Loucy (cell line): ENCODE measurements at regions not wholly inside any gene's neighbourhood (a gene's known extent, or its start where the extent isn't known, plus 50 kb on each side); places are given as distances from the start of the nearest gene placed in this dataset.

Experiments used
- H2AFZ ChIP-seq: fragments of 200-600 bp; sonication (generic); 2 replicates; pipeline ENCODE4 v1.6.0; 2016; ENCODE audit warnings: antibody characterized with exemption, mild to moderate bottlenecking, low read length, moderate library complexity
- H3F3A ChIP-seq: fragments of 200-600 bp; 2 replicates; pipeline ENCODE4 v1.6.0; 2016; ENCODE audit warnings: antibody characterized with exemption, low read depth, mild to moderate bottlenecking
- H3K27me3 ChIP-seq: fragments of 200-600 bp; sonication (generic); 2 replicates; pipeline ENCODE4 v1.6.1; 2014; ENCODE audit warnings: low read length, mild to moderate bottlenecking; ENCODE audit not compliant: insufficient read depth, poor library complexity, severe bottlenecking
- H3K36me3 ChIP-seq: fragments of 200-600 bp; sonication (generic); 2 replicates; pipeline ENCODE4 v1.6.1; 2016; ENCODE audit warnings: low read length; ENCODE audit not compliant: insufficient read depth
- H3K4me1 ChIP-seq: fragments of 200-600 bp; sonication (generic); 2 replicates; pipeline ENCODE4 v1.5.1; 2014; ENCODE audit warnings: low read length, mild to moderate bottlenecking; ENCODE audit not compliant: insufficient read depth, poor library complexity, severe bottlenecking
- H3K4me2 ChIP-seq: fragments of 200-600 bp; sonication (generic); 2 replicates; pipeline ENCODE4 v1.6.0; 2014; ENCODE audit warnings: antibody characterized with exemption, low read length, low read depth, mild to moderate bottlenecking; ENCODE audit not compliant: poor library complexity, severe bottlenecking
- H3K4me3 ChIP-seq: fragments of 200-600 bp; sonication (generic); 2 replicates; pipeline ENCODE4 v1.5.1; 2014; ENCODE audit warnings: low read length, mild to moderate bottlenecking, mixed read lengths; ENCODE audit not compliant: poor library complexity, severe bottlenecking
- H3K79me2 ChIP-seq: fragments of 200-600 bp; sonication (generic); 2 replicates; pipeline ENCODE4 v1.6.1; 2014; ENCODE audit warnings: low read length; ENCODE audit not compliant: insufficient read depth
- H3K9ac ChIP-seq: fragments of 200-600 bp; sonication (generic); 2 replicates; pipeline ENCODE4 v1.6.0; 2014; ENCODE audit warnings: mild to moderate bottlenecking, low read depth, low read length, moderate library complexity; ENCODE audit not compliant: poor library complexity, severe bottlenecking
- H3K9me2 ChIP-seq: fragments of 200-600 bp; sonication (generic); replicated peaks from 2 replicates; pipeline ENCODE4 v1.6.1; 2016; ENCODE audit warnings: low read depth, low read length, mixed read lengths
- H3K9me3 ChIP-seq: fragments of 200-600 bp; sonication (generic); 2 replicates; pipeline ENCODE4 v1.6.1; 2014; ENCODE audit warnings: mild to moderate bottlenecking, antibody characterized with exemption, low read length, low read depth; ENCODE audit not compliant: insufficient read depth
- H4K20me1 ChIP-seq: fragments of 200-600 bp; sonication (generic); 2 replicates; pipeline ENCODE4 v1.6.0; 2014; ENCODE audit warnings: antibody characterized with exemption, low read length, mild to moderate bottlenecking; ENCODE audit not compliant: insufficient read depth, poor library complexity, severe bottlenecking
- EZH2phosphoT487 ChIP-seq: fragments of 200-600 bp; IDR thresholded peaks from 2 replicates; pipeline ENCODE4 v1.6.1; 2018; ENCODE audit warnings: antibody characterized with exemption, mild to moderate bottlenecking, moderate library complexity, borderline replicate concordance
- TF ChIP-seq, protein P1 (sequence below): fragments of 200-600 bp; sonication (generic); conservative IDR thresholded peaks from 2 replicates; pipeline ENCODE4 v1.5.1; 2014; ENCODE audit warnings: mild to moderate bottlenecking, antibody characterized with exemption, low read length

DNA sequence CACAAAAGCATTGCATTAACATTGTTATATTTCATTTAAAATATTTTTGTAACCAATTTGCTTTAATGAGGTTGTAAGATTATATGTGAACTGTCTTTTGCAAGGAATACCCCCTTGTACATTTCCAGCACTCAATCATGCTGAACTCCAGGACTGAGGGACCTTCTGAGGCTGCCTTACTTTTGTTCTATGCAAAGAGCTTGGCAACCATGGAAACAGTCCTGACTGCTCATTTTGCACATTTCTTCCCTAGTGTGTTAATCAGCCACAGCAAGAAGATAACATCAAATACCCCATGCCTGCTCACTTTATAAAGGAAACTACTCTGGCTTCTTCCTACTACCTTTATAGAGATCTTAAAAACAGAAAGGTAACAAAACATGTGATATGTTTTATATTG, 355.6 kb upstream of the IZUMO3 start:
- H3K9me2 ChIP-seq = no peaks in the 10 kb centered on the region
- no peak for TF ChIP-seq EZH2phosphoT487
- TF ChIP-seq, protein P1, sequence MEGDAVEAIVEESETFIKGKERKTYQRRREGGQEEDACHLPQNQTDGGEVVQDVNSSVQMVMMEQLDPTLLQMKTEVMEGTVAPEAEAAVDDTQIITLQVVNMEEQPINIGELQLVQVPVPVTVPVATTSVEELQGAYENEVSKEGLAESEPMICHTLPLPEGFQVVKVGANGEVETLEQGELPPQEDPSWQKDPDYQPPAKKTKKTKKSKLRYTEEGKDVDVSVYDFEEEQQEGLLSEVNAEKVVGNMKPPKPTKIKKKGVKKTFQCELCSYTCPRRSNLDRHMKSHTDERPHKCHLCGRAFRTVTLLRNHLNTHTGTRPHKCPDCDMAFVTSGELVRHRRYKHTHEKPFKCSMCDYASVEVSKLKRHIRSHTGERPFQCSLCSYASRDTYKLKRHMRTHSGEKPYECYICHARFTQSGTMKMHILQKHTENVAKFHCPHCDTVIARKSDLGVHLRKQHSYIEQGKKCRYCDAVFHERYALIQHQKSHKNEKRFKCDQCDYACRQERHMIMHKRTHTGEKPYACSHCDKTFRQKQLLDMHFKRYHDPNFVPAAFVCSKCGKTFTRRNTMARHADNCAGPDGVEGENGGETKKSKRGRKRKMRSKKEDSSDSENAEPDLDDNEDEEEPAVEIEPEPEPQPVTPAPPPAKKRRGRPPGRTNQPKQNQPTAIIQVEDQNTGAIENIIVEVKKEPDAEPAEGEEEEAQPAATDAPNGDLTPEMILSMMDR = no peak
- H3K36me3 ChIP-seq = no peaks in the 10 kb centered on the region
- no peak overlapping the region for H2AFZ ChIP-seq
- no peak overlapping the region for H3K4me2 ChIP-seq
- no peak overlapping the region for H3K4me3 ChIP-seq
- H3K9me3 ChIP-seq = no peaks in the 10 kb centered on the region
- H3K79me2 ChIP-seq = no peaks in the 10 kb centered on the region
- no peaks in the 10 kb centered on the region for H3K4me1 ChIP-seq
- H3F3A ChIP-seq = no peaks in the 10 kb centered on the region
- H3K27me3 ChIP-seq = no peaks in the 10 kb centered on the region
- no peak overlapping the region for H3K9ac ChIP-seq
- no peaks in the 10 kb centered on the region for H4K20me1 ChIP-seq

DNA sequence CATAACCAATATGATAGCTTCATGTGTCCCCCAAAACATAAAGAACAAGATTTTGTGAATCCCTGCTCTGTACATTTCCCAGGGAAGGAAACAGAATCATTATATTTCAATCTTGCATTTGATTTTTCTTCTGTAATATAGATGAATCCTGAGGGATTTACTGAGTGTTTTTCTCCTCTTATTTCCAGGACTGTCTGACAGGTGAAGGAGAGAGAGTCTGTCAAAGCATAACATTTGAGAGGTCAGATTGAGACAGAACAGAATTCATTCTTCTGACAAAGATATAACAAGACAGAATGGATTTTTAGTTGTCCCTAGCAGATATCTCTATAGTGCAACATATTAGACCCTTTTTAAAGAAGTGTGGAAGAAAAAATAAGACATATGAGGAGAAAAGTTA, 354.5 kb upstream of the IZUMO3 start:
- no peak overlapping the region for H2AFZ ChIP-seq

DNA sequence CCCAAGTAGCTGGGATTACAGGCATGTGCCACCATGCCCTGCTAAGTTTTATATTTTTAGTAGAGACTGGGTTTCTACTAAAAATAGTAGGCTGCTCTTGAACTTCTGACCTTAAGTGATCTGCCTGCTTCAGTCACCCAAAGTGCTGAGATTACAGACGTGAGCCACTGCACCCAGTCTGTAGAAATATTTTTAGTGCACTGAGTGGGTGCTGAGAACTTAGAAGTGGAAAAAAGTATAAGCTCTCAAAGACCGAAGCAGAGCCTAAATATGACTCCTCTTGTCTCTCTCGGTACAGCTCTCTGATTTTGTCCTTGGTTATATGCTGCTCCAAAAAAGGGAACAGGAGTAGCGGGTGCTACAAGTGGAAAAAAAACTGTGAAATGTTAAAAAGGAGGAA, 353.8 kb upstream of the IZUMO3 start:
- no peak overlapping the region for H3K4me3 ChIP-seq
- H4K20me1 ChIP-seq = no peaks in the 10 kb centered on the region
- H3K36me3 ChIP-seq = no peaks in the 10 kb centered on the region
- H3K9me3 ChIP-seq = no peaks in the 10 kb centered on the region
- TF ChIP-seq, protein P1 = no peak
- no peak for TF ChIP-seq EZH2phosphoT487
- H3K4me2 ChIP-seq = no peak overlapping the region
- no peaks in the 10 kb centered on the region for H3K4me1 ChIP-seq
- H3K9me2 ChIP-seq = no peaks in the 10 kb centered on the region
- H3K9ac ChIP-seq = no peak overlapping the region
- no peaks in the 10 kb centered on the region for H3F3A ChIP-seq
- no peaks in the 10 kb centered on the region for H3K79me2 ChIP-seq
- H3K27me3 ChIP-seq = no peaks in the 10 kb centered on the region
- H2AFZ ChIP-seq = no peak overlapping the region

More for the DNA sequence above, 354.5 kb upstream of the IZUMO3 start:
- H3F3A ChIP-seq = no peaks in the 10 kb centered on the region
- no peaks in the 10 kb centered on the region for H3K4me1 ChIP-seq
- TF ChIP-seq, protein P1 = no peak
- TF ChIP-seq EZH2phosphoT487 = no peak
- no peaks in the 10 kb centered on the region for H4K20me1 ChIP-seq
- no peak overlapping the region for H3K4me2 ChIP-seq
- no peak overlapping the region for H3K9ac ChIP-seq
- H3K4me3 ChIP-seq = no peak overlapping the region
- H3K9me2 ChIP-seq = no peaks in the 10 kb centered on the region
- no peaks in the 10 kb centered on the region for H3K9me3 ChIP-seq
- no peaks in the 10 kb centered on the region for H3K27me3 ChIP-seq
- H3K79me2 ChIP-seq = no peaks in the 10 kb centered on the region
- no peaks in the 10 kb centered on the region for H3K36me3 ChIP-seq
